Right renal pelvis (tissue), 4 donors: ENCODE measurements at regions not wholly inside any gene's neighbourhood (a gene's known extent, or its start where the extent isn't known, plus 50 kb on each side); places are given as distances from the start of the nearest gene placed in this dataset.
"Not testable (repeated sequence)": the region's sequence is repeated elsewhere in the genome, so short reads cannot be mapped to it uniquely, and the experiment has no call there.

Experiments
- DNase-seq, 4 donors: peaks; one replicate each; pipeline ENCODE4 v3.0.0-alpha.2; 2013; ENCODE audit warnings: low read depth in 4 of 4, low spot score in 3 of 4, missing footprints in 1 of 4

GRCh38 chr12:75773377-75773776 lies 258.2 kb downstream of the PHLDA1 start:
- no peak for DNase-seq

- DNase-seq: no peak
Measured at GRCh38 chr12:75771023-75771422, 259.6 kb upstream of the KRR1 start.

- DNase-seq: no peak
Measured at GRCh38 chr12:75767957-75768356, 256.5 kb upstream of the KRR1 start.

- no peak for DNase-seq
Measured at GRCh38 chr12:75766263-75767160, 255.1 kb upstream of the KRR1 start.

- DNase-seq: no peak
Measured at GRCh38 chr12:75765170-75766059, 254.0 kb upstream of the KRR1 start.

GRCh38 chr12:75764091-75764841 lies 252.9 kb upstream of the KRR1 start:
- DNase-seq: no peak

GRCh38 chr12:75760573-75761294 lies 249.3 kb upstream of the KRR1 start:
- DNase-seq: no peak

GRCh38 chr12:75759842-75760572 lies 248.6 kb upstream of the KRR1 start:
- DNase-seq: no peak

- DNase-seq: no peak
Measured at GRCh38 chr12:75759196-75759595, 247.8 kb upstream of the KRR1 start.

GRCh38 chr12:75756771-75757170 lies 245.4 kb upstream of the KRR1 start:
- no peak for DNase-seq

- DNase-seq: no peak
Measured at GRCh38 chr12:75756111-75756510, 244.7 kb upstream of the KRR1 start.

- DNase-seq: no peak
Measured at GRCh38 chr12:75754698-75755097, 243.3 kb upstream of the KRR1 start.

- no peak for DNase-seq
Measured at GRCh38 chr12:75754141-75754540, 242.7 kb upstream of the KRR1 start.

GRCh38 chr12:75751769-75752471 lies 240.5 kb upstream of the KRR1 start:
- no peak for DNase-seq

- DNase-seq: no peak
Measured at GRCh38 chr12:75750716-75751306, 239.4 kb upstream of the KRR1 start.

GRCh38 chr12:75748990-75749389 lies 237.6 kb upstream of the KRR1 start:
- DNase-seq: not testable (repeated sequence)

- no peak for DNase-seq
Measured at GRCh38 chr12:75748136-75748535, 236.7 kb upstream of the KRR1 start.

GRCh38 chr12:75747572-75748021 lies 236.2 kb upstream of the KRR1 start:
- no peak for DNase-seq
